OCI-LY7 (cell line): ENCODE measurements at regions not wholly inside any gene's neighbourhood (a gene's known extent, or its start where the extent isn't known, plus 50 kb on each side); places are given as distances from the start of the nearest gene placed in this dataset.

Experiments used
- EZH2phosphoT487 ChIP-seq: fragments of 200-600 bp; sonication (generic); IDR thresholded peaks from 2 replicates; pipeline ENCODE4 v1.6.1; 2018; ENCODE audit warnings: low read depth, borderline replicate concordance, mild to moderate bottlenecking, mixed run types, antibody characterized with exemption, low read length, moderate library complexity, mixed read lengths
- TF ChIP-seq, protein P1 (sequence below): fragments of 200-600 bp; sonication (generic); conservative IDR thresholded peaks from 2 replicates; pipeline ENCODE4 v1.5.1; 2014; ENCODE audit warnings: mild to moderate bottlenecking, antibody characterized with exemption, low read length, moderate library complexity, mixed read lengths

DNA sequence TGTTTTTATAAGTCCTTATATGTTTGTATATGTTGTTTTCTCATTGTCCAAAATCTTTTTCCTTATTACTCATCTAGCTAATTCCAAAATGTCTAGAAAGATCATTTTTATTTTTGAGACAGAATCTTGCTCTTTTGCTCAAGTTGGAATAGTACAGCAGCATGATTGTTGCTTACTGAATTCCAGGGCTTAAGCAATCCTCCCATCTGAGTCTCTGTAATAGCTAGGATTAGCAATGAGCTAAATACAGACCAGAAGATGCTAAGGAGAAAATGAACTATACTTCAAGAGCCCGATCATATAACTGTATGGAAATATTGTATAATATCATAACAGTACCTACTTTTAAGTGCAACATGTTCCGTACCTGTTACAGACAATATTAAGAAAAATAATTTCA lies 1027.0 kb downstream of the STIM2 start:
- TF ChIP-seq, protein P1, sequence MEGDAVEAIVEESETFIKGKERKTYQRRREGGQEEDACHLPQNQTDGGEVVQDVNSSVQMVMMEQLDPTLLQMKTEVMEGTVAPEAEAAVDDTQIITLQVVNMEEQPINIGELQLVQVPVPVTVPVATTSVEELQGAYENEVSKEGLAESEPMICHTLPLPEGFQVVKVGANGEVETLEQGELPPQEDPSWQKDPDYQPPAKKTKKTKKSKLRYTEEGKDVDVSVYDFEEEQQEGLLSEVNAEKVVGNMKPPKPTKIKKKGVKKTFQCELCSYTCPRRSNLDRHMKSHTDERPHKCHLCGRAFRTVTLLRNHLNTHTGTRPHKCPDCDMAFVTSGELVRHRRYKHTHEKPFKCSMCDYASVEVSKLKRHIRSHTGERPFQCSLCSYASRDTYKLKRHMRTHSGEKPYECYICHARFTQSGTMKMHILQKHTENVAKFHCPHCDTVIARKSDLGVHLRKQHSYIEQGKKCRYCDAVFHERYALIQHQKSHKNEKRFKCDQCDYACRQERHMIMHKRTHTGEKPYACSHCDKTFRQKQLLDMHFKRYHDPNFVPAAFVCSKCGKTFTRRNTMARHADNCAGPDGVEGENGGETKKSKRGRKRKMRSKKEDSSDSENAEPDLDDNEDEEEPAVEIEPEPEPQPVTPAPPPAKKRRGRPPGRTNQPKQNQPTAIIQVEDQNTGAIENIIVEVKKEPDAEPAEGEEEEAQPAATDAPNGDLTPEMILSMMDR = no peak
- TF ChIP-seq EZH2phosphoT487 = no peak
